Esophagus muscularis mucosa (tissue), 4 donors: ENCODE measurements at regions not wholly inside any gene's neighbourhood (a gene's known extent, or its start where the extent isn't known, plus 50 kb on each side); places are given as distances from the start of the nearest gene placed in this dataset.
"Not testable (repeated sequence)": the region's sequence is repeated elsewhere in the genome, so short reads cannot be mapped to it uniquely, and the experiment has no call there.

ENCODE experiments used
- DNase-seq: peaks from one replicate; pipeline ENCODE4 v3.0.0-alpha.2; 2017; ENCODE audit errors: extremely low spot score
- H3K27ac ChIP-seq, 4 donors: fragments of 200-600 bp; sonication (generic); replicated peaks in 1 of 4; 1 replicate in 3 of 4; 2 replicates in 1 of 4; pipeline ENCODE4 v1.5.1; 2016 to 2019; ENCODE audit warnings: mild to moderate bottlenecking in 1 of 4
- H3K27me3 ChIP-seq, 4 donors: fragments of 200-600 bp; sonication (generic); one replicate each; pipeline versions ENCODE4 v1.5.1 to v1.6.0; 2016 to 2019
- H3K36me3 ChIP-seq, 4 donors: fragments of 200-600 bp; sonication (generic); one replicate each; pipeline ENCODE4 v1.5.1; 2016 to 2019
- H3K4me1 ChIP-seq, 4 donors: fragments of 200-600 bp; sonication (generic); one replicate each; pipeline ENCODE4 v1.5.1; 2016 to 2019
- H3K4me3 ChIP-seq, 4 donors: fragments of 200-600 bp; sonication (generic); 1 replicate in 2 of 4; 2 replicates in 2 of 4; pipeline ENCODE4 v1.5.1; 2016 to 2019; ENCODE audit warnings: mild to moderate bottlenecking in 4 of 4, moderate library complexity in 1 of 4
- H3K9me3 ChIP-seq, 4 donors: fragments of 200-600 bp; sonication (generic); 1 replicate in 3 of 4; 2 replicates in 1 of 4; pipeline ENCODE4 v1.5.1; 2016 to 2019
- CTCF ChIP-seq, 3 experiments: fragments of 200-600 bp in 2 of 3; fragments of 450-650 bp in 1 of 3; sonication (generic) in 2 of 3; IDR thresholded peaks; one replicate each; pipeline ENCODE4 v1.5.1; 2017 to 2019; ENCODE audit warnings: antibody characterized with exemption in 3 of 3, mild to moderate bottlenecking in 2 of 3, moderate library complexity in 1 of 3
- EP300 ChIP-seq: sonication (generic); formaldehyde crosslinking; IDR thresholded peaks from one replicate; pipeline ENCODE4 v1.6.1; 2017; ENCODE audit warnings: antibody characterized with exemption
- POLR2A ChIP-seq: fragments of 450-650 bp; IDR thresholded peaks from one replicate; pipeline ENCODE4 v1.6.1; 2017; ENCODE audit warnings: antibody characterized with exemption, moderate library complexity, mild to moderate bottlenecking, low read depth
- POLR2AphosphoS5 ChIP-seq, 2 donors: sonication (generic); formaldehyde crosslinking; IDR thresholded peaks; one replicate each; pipeline ENCODE4 v1.6.1; 2017; ENCODE audit warnings: antibody characterized with exemption in 2 of 2
- WGBS: methylation state at CpG from one replicate; pipeline ENCODE4 v1.1.5; 2018; 5-methylcytosine and 5-hydroxymethylcytosine counted together
- intact Hi-C: fragments of 100-400 bp; cut with DNase I; formaldehyde crosslinking; loops from one replicate; pipeline ENCODE4 v1.15.1; 2023

- intact Hi-C loops, result no loop called here
- TF ChIP-seq CTCF (IDR thresholded peaks at IDR 0.05), result no peak
- no peak for TF ChIP-seq POLR2A
- no peak for TF ChIP-seq POLR2AphosphoS5 (IDR thresholded peaks at IDR 0.05)
- TF ChIP-seq EP300, result no peak
- Histone ChIP-seq H3K36me3 (no peaks in the 10 kb centered on the region), H3K4me1 (no peaks in the 10 kb centered on the region), H3K9me3 (no peaks in the 10 kb centered on the region), H3K27me3 (no peaks in the 10 kb centered on the region), H3K4me3 (no peak overlapping the region), H3K27ac (no peak overlapping the region)
- DNase-seq, result no peak
- WGBS, result 81% methylated on average over 3 of the region's 3 CpGs
Observed at GRCh38 chr13:87537951-87538350, 133.2 kb upstream of the SLITRK5 start.

GRCh38 chr13:87538366-87539052 is 132.7 kb upstream of the SLITRK5 start:
- H3K36me3 ChIP-seq, result no peaks in the 10 kb centered on the region
- H3K9me3 ChIP-seq, result no peaks in the 10 kb centered on the region
- intact Hi-C loops, result no loop called here
- no peak overlapping the region for H3K4me3 ChIP-seq
- no peak overlapping the region for H3K27ac ChIP-seq
- DNase-seq, result no peak
- no peak for TF ChIP-seq EP300
- TF ChIP-seq POLR2AphosphoS5 (IDR thresholded peaks at IDR 0.05), result no peak
- no peak for TF ChIP-seq POLR2A
- TF ChIP-seq CTCF (IDR thresholded peaks at IDR 0.05), result no peak
- no peaks in the 10 kb centered on the region for H3K27me3 ChIP-seq
- no peaks in the 10 kb centered on the region for H3K4me1 ChIP-seq

GRCh38 chr13:87553142-87553541 is 118.0 kb upstream of the SLITRK5 start:
- DNase-seq, result no peak
- no peaks in the 10 kb centered on the region for H3K36me3 ChIP-seq
- 75% methylated on average over 3 of the region's 3 CpGs for WGBS
- TF ChIP-seq POLR2AphosphoS5 (IDR thresholded peaks at IDR 0.05) (no peak), EP300 (no peak)
- H3K27me3 ChIP-seq, result no peaks in the 10 kb centered on the region
- intact Hi-C loops, result no loop called here
- no peak overlapping the region for H3K27ac ChIP-seq
- H3K4me3 ChIP-seq, result no peak overlapping the region
- no peaks in the 10 kb centered on the region for H3K9me3 ChIP-seq
- no peaks in the 10 kb centered on the region for H3K4me1 ChIP-seq

GRCh38 chr13:87554045-87554444 is 117.1 kb upstream of the SLITRK5 start:
- TF ChIP-seq CTCF (IDR thresholded peaks at IDR 0.05) (no peak), POLR2A (no peak), EP300 (no peak), POLR2AphosphoS5 (IDR thresholded peaks at IDR 0.05) (no peak)
- no peaks in the 10 kb centered on the region for H3K27me3 ChIP-seq
- H3K9me3 ChIP-seq, result no peaks in the 10 kb centered on the region
- 78% methylated on average over 3 of the region's 3 CpGs for WGBS
- no peak for DNase-seq
- H3K27ac ChIP-seq, result no peak overlapping the region
- H3K4me3 ChIP-seq, result no peak overlapping the region
- H3K4me1 ChIP-seq, result no peaks in the 10 kb centered on the region
- no peaks in the 10 kb centered on the region for H3K36me3 ChIP-seq
- intact Hi-C loops, result no loop called here

- TF ChIP-seq EP300, result no peak
- TF ChIP-seq POLR2AphosphoS5 (IDR thresholded peaks at IDR 0.05), result no peak
- TF ChIP-seq CTCF (IDR thresholded peaks at IDR 0.05), result no peak
- no peak for TF ChIP-seq POLR2A
- H3K27me3 ChIP-seq, result no peaks in the 10 kb centered on the region
- WGBS, result 53% methylated on average over 2 of the region's 2 CpGs
- H3K4me1 ChIP-seq, result no peaks in the 10 kb centered on the region
- H3K36me3 ChIP-seq, result no peaks in the 10 kb centered on the region
- H3K4me3 ChIP-seq, result no peak overlapping the region
- no peak overlapping the region for H3K27ac ChIP-seq
- intact Hi-C loops, result no loop called here
- no peaks in the 10 kb centered on the region for H3K9me3 ChIP-seq
- DNase-seq, result no peak
Observed at GRCh38 chr13:87557788-87558187, 113.4 kb upstream of the SLITRK5 start.

- H3K36me3 ChIP-seq, intact Hi-C loops, H3K27ac ChIP-seq, DNase-seq, H3K27me3 ChIP-seq, H3K4me1 ChIP-seq, H3K4me3 ChIP-seq: not testable (repeated sequence)
- 94% methylated on average over 12 of the region's 31 CpGs for WGBS
- H3K9me3 ChIP-seq, result peaks cover 0 to 12% (median 0%) of the 10 kb centered on the region in 4 donors
Observed at GRCh38 chr13:87561580-87561979, 109.6 kb upstream of the SLITRK5 start.
